K562 (cell line): ENCODE measurements at regions not wholly inside any gene's neighbourhood (a gene's known extent, or its start where the extent isn't known, plus 50 kb on each side); places are given as distances from the start of the nearest gene placed in this dataset.

Source experiments
- ATAC-seq: fragments of 200-7000 bp; cut with Tn5 transposase; 3 replicates; pipeline ENCODE4 v1.9.1; 2020; ENCODE audit warnings: moderate library complexity
- BruUV-seq: library from RNA; stranded (reverse); fragments of 400-500 nt; replicated peaks from 2 replicates; lab custom pipeline; 2021; lab: Mats Ljungman, UMichigan
- CTCF ChIA-PET: fragments of 300-600 bp; formaldehyde crosslinking; extraction: SDS; loops from one replicate; lab custom pipeline; 2021; ENCODE audit warnings: low intra/inter-chr PET ratio; lab: Yijun Ruan, JAX
- POLR2A ChIA-PET: fragments of 300-600, 350-650 bp; sonication (Branson Sonifier 250); formaldehyde crosslinking; extraction: SDS; loops from one replicate; lab custom pipeline; 2021; ENCODE audit warnings: antibody characterized with exemption, inconsistent platforms; lab: Yijun Ruan, JAX
- DNase-seq, 4 experiments: peaks; one replicate each; pipeline versions ENCODE4 v3.0.0 to v3.0.0-alpha.2; 2011 to 2018; ENCODE audit warnings: low spot score in 3 of 4, mixed read lengths in 3 of 4; ENCODE audit errors: extremely low read depth in 1 of 4
- FAIRE-seq: peaks from 2 replicates; lab custom pipeline; 2011; peaks lifted over from hg19 to GRCh38; lab: Jason Lieb, UNC
- H2AFZ ChIP-seq: 2 replicates; pipeline ENCODE4 v1.6.0; 2011; ENCODE audit warnings: low read depth, low read length, control low read depth, inconsistent platforms
- H3K27ac ChIP-seq: fragments of 200-600 bp; 3 replicates; pipeline ENCODE4 v1.8.0; 2011; ENCODE audit warnings: low read depth, mild to moderate bottlenecking, control low read depth, inconsistent platforms, low read length, moderate library complexity, mixed read lengths; ENCODE audit errors: extremely low read depth
- H3K27me3 ChIP-seq, 2 experiments: fragments of 300-600 bp in 1 of 2; 2 replicates in 1 of 2; 3 replicates in 1 of 2; pipeline versions ENCODE4 v1.6.0 to v1.8.0; 2011; ENCODE audit warnings: inconsistent platforms in 2 of 2, low read length in 2 of 2, mild to moderate bottlenecking in 1 of 2, mixed read lengths in 1 of 2, moderate library complexity in 1 of 2; ENCODE audit not compliant: control insufficient read depth in 2 of 2, insufficient read depth in 2 of 2
- H3K36me3 ChIP-seq: fragments of 300-600 bp; 3 replicates; pipeline ENCODE4 v1.8.0; 2011; ENCODE audit warnings: mild to moderate bottlenecking, low read length, inconsistent platforms; ENCODE audit not compliant: control insufficient read depth, insufficient read depth
- H3K4me1 ChIP-seq, 2 experiments: fragments of 200-600 bp in 1 of 2; replicated peaks in 1 of 2; 2 replicates in 1 of 2; 3 replicates in 1 of 2; pipeline versions ENCODE4 v1.5.1 to v1.8.0; 2011; ENCODE audit warnings: inconsistent platforms in 2 of 2, low read length in 2 of 2, mild to moderate bottlenecking in 1 of 2, mixed read lengths in 1 of 2, moderate library complexity in 1 of 2; ENCODE audit not compliant: control insufficient read depth in 2 of 2, insufficient read depth in 2 of 2
- H3K4me2 ChIP-seq: 2 replicates; pipeline ENCODE4 v1.6.1; 2011; ENCODE audit warnings: low read length, control low read depth, inconsistent platforms, mixed read lengths; ENCODE audit not compliant: insufficient read depth
- H3K4me3 ChIP-seq: fragments of 200-600 bp; sonication (generic), shearing (Covaris generic); 2 replicates; pipeline ENCODE4 v1.5.1; 2016; ENCODE audit warnings: control low read depth, inconsistent platforms
- H3K79me2 ChIP-seq: fragments of 200-600 bp; 3 replicates; pipeline ENCODE4 v1.8.0; 2011; ENCODE audit warnings: low read length, inconsistent platforms; ENCODE audit not compliant: control insufficient read depth, insufficient read depth
- H3K9ac ChIP-seq, 2 experiments: 2 replicates each; pipeline versions ENCODE4 v1.6.0 to v1.6.1; 2011; ENCODE audit warnings: low read depth in 2 of 2, low read length in 2 of 2, control low read depth in 1 of 2, inconsistent platforms in 1 of 2, mild to moderate bottlenecking in 1 of 2, mixed read lengths in 1 of 2; ENCODE audit not compliant: insufficient read depth in 1 of 2
- H3K9me1 ChIP-seq: one replicate; pipeline ENCODE4 v1.6.0; 2011; ENCODE audit warnings: inconsistent platforms, mild to moderate bottlenecking, low read length, moderate library complexity; ENCODE audit not compliant: control insufficient read depth, insufficient read depth
- H3K9me3 ChIP-seq: replicated peaks from 2 replicates; pipeline ENCODE4 v1.5.1; 2011; ENCODE audit warnings: low read depth, low read length, inconsistent platforms; ENCODE audit not compliant: control insufficient read depth, insufficient read depth
- H4K20me1 ChIP-seq: replicated peaks from 2 replicates; pipeline ENCODE4 v1.6.1; 2011; ENCODE audit warnings: low read length, inconsistent platforms, mixed read lengths; ENCODE audit not compliant: control insufficient read depth, insufficient read depth
- MAFG ChIP-seq: fragments of 450-650 bp; conservative IDR thresholded peaks from 2 replicates; pipeline ENCODE4 v1.6.1; 2016; ENCODE audit warnings: missing genetic modification characterization, missing compliant biosample characterization
- STAT5A ChIP-seq: IDR thresholded peaks from 2 replicates; pipeline ENCODE4 v1.6.1; 2012; ENCODE audit warnings: low read length, inconsistent platforms, borderline replicate concordance
- TBP ChIP-seq: optimal IDR thresholded peaks from 2 replicates; pipeline ENCODE3; 2011; ENCODE audit warnings: low read depth, low read length, improper control_type of control experiment
- WGBS: fragments of 100-300 bp; shearing (Covaris generic); methylation state at CpG from one replicate; pipeline ENCODE4 v1.1.6; 2016; ENCODE audit warnings: low coverage, mixed read lengths; ENCODE audit not compliant: insufficient coverage; ENCODE audit errors: missing lambda C conversion rate; 5-methylcytosine and 5-hydroxymethylcytosine counted together
- in situ Hi-C: fragments of 300-500 bp; cut with MboI; formaldehyde crosslinking; loops from 4 replicates; pipeline ENCODE4 v1.15.0; 2018; ENCODE audit warnings: inconsistent platforms, mixed read lengths
- intact Hi-C: fragments of 100-400 bp; cut with micrococcal nuclease; formaldehyde crosslinking; loops from 2 replicates; pipeline ENCODE4 v1.14.2; 2022
- TF ChIP-seq, protein P1 (sequence below): fragments of 250-450 bp; sonication (Bioruptor Pico); IDR thresholded peaks from 2 replicates; pipeline ENCODE4 v1.4.0; 2020; ENCODE audit warnings: mild to moderate bottlenecking, moderate library complexity
- TF ChIP-seq, protein P2 (sequence below): IDR thresholded peaks from 2 replicates; pipeline ENCODE4 v1.6.1; 2011; ENCODE audit not compliant: insufficient read length; ENCODE audit errors: extremely low read depth
- TF ChIP-seq, protein P3 (sequence below), 2 experiments: IDR thresholded peaks in 1 of 2; conservative IDR thresholded peaks in 1 of 2; 2 replicates each; pipeline ENCODE4 v1.6.1; 2016; ENCODE audit warnings: low read depth in 2 of 2, mild to moderate bottlenecking in 1 of 2, missing compliant biosample characterization in 1 of 2, missing genetic modification characterization in 1 of 2, moderate library complexity in 1 of 2
- TF ChIP-seq, protein P4 (sequence below): fragments of 250-450 bp; sonication (Bioruptor Pico); IDR thresholded peaks from 2 replicates; pipeline ENCODE4 v1.8.0; 2022; ENCODE audit warnings: moderate library complexity, mild to moderate bottlenecking, inconsistent platforms

DNA sequence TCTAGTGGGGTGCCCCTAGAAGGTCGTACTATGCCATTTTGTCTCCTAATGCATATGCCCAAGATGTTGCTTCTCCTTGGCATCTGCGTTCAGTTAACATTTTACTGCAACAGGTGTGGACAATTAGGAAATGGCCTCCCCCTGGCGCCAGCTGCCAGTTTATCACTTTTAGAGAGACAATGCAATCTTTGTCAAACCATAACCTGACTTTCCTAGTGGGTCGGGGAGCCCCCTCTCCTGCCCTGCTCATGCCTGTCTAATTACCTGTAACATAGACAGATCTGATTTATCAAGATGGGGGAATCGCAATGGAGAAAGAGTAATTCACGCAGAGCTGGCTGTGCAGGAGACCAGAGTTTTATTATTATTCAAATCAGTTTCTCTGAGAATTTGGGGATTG, 353.7 kb upstream of the SGO1 start:
- Histone ChIP-seq H3K4me2 (no peak overlapping the region), H3K4me1 (no peaks in the 10 kb centered on the region), H2AFZ (no peak overlapping the region), H3K9me3 (no peaks in the 10 kb centered on the region), H4K20me1 (no peaks in the 10 kb centered on the region), H3K9ac (no peak overlapping the region), H3K36me3 (no peaks in the 10 kb centered on the region), H3K4me3 (no peak overlapping the region), H3K9me1 (no peaks in the 10 kb centered on the region), H3K79me2 (no peaks in the 10 kb centered on the region), H3K27me3 (no peaks in the 10 kb centered on the region), H3K27ac (no peak overlapping the region)
- ATAC-seq = no peak
- in situ Hi-C loops (no loop called here), intact Hi-C loops (no loop called here)
- DNase-seq = no peak
- 6% methylated on average over 6 of the region's 6 CpGs for WGBS
- TF ChIP-seq, protein P1, sequence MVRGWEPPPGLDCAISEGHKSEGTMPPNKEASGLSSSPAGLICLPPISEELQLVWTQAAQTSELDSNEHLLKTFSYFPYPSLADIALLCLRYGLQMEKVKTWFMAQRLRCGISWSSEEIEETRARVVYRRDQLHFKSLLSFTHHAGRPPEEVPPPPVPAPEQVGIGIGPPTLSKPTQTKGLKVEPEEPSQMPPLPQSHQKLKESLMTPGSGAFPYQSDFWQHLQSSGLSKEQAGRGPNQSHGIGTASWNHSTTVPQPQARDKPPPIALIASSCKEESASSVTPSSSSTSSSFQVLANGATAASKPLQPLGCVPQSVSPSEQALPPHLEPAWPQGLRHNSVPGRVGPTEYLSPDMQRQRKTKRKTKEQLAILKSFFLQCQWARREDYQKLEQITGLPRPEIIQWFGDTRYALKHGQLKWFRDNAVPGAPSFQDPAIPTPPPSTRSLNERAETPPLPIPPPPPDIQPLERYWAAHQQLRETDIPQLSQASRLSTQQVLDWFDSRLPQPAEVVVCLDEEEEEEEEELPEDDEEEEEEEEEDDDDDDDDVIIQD (CRISPR knock-in tag) = no peak
- ChIA-PET CTCF (no interaction called here), POLR2A (no interaction called here)
- BruUV-seq = no TSS peak
- FAIRE-seq = no peak

DNA sequence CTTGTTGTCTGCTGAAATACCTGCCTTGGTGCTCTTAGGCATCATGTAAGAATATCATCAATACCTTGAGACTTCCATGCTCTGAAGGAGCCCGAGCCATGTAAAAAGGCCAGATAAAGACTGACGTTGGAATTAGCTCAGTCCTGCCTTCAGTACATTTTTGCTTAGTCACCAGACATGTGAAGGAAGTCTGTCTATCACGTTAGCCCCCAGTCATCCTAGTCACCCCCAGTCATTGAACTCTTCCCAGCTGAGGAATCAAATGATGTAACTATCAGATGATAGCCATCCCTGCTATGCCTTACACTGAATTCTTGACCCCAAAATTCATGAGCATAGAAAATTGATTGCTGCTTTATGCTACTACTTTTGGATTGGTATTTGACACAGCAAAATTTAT, 351.2 kb upstream of the SGO1 start:
- Histone ChIP-seq H2AFZ (no peak overlapping the region; the same call in 1 of the 2 replicates), H4K20me1 (no peaks in the 10 kb centered on the region), H3K79me2 (no peaks in the 10 kb centered on the region), H3K4me2 (no peak overlapping the region), H3K9me3 (no peaks in the 10 kb centered on the region), H3K9me1 (no peaks in the 10 kb centered on the region), H3K4me1 (no peaks in the 10 kb centered on the region), H3K27me3 (no peaks in the 10 kb centered on the region), H3K27ac (no peak overlapping the region), H3K4me3 (no peak overlapping the region), H3K9ac (no peak overlapping the region), H3K36me3 (no peaks in the 10 kb centered on the region)
- peak; percentile 63 for ATAC-seq
- peak in 1 of 4 experiments; percentile 45 for DNase-seq
- in situ Hi-C loops (no loop called here), intact Hi-C loops (no loop called here)
- BruUV-seq = no TSS peak
- ChIA-PET CTCF (no interaction called here), POLR2A (no interaction called here)
- peak; percentile 29 for FAIRE-seq
- WGBS = 0% methylated on average over 3 of the region's 3 CpGs
- peak; percentile 81 for TF ChIP-seq MAFG (tag)
- TF ChIP-seq, protein P2, sequence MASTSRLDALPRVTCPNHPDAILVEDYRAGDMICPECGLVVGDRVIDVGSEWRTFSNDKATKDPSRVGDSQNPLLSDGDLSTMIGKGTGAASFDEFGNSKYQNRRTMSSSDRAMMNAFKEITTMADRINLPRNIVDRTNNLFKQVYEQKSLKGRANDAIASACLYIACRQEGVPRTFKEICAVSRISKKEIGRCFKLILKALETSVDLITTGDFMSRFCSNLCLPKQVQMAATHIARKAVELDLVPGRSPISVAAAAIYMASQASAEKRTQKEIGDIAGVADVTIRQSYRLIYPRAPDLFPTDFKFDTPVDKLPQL = no peak
- TF ChIP-seq, protein P3, sequence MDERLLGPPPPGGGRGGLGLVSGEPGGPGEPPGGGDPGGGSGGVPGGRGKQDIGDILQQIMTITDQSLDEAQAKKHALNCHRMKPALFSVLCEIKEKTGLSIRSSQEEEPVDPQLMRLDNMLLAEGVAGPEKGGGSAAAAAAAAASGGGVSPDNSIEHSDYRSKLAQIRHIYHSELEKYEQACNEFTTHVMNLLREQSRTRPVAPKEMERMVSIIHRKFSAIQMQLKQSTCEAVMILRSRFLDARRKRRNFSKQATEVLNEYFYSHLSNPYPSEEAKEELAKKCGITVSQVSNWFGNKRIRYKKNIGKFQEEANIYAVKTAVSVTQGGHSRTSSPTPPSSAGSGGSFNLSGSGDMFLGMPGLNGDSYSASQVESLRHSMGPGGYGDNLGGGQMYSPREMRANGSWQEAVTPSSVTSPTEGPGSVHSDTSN (CRISPR knock-in tag; IDR thresholded peaks at IDR 0.05; ENCODE audit: low read depth) = no peak
- TF ChIP-seq, protein P3 (tag; conservative IDR thresholded peaks at IDR 0.05; ENCODE audit: low read depth) = 0 out of 2 replicates have a peak, but pooled peaks have one; percentile 9
- TF ChIP-seq, protein P4, sequence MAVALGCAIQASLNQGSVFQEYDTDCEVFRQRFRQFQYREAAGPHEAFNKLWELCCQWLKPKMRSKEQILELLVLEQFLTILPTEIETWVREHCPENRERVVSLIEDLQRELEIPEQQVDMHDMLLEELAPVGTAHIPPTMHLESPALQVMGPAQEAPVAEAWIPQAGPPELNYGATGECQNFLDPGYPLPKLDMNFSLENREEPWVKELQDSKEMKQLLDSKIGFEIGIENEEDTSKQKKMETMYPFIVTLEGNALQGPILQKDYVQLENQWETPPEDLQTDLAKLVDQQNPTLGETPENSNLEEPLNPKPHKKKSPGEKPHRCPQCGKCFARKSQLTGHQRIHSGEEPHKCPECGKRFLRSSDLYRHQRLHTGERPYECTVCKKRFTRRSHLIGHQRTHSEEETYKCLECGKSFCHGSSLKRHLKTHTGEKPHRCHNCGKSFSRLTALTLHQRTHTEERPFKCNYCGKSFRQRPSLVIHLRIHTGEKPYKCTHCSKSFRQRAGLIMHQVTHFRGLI = no peak
- TF ChIP-seq TBP = no peak
- TF ChIP-seq STAT5A = no peak
